SK-N-SH (cell line): ENCODE measurements at regions not wholly inside any gene's neighbourhood (a gene's known extent, or its start where the extent isn't known, plus 50 kb on each side); places are given as distances from the start of the nearest gene placed in this dataset.

Source experiments
- CTCF ChIA-PET: fragments of 300-600, 350-600 bp; formaldehyde crosslinking; extraction: SDS; loops from one replicate; lab custom pipeline; 2021; lab: Yijun Ruan, JAX
- POLR2A ChIA-PET: fragments of 350-600 bp; sonication (Branson Sonifier 250); formaldehyde crosslinking; extraction: SDS; loops from one replicate; lab custom pipeline; 2020; ENCODE audit warnings: antibody characterized with exemption, inconsistent platforms; lab: Yijun Ruan, JAX
- DNase-seq: peaks from one replicate; pipeline ENCODE4 v3.0.0; 2012
- H2AFZ ChIP-seq: fragments of 200-600 bp; sonication (generic); 2 replicates; pipeline ENCODE4 v1.8.1; 2016; ENCODE audit warnings: antibody characterized with exemption, mild to moderate bottlenecking, low read depth
- H3F3A ChIP-seq: fragments of 200-600 bp; sonication (generic); replicated peaks from 2 replicates; pipeline ENCODE3; 2016; ENCODE audit warnings: antibody characterized with exemption, mild to moderate bottlenecking; ENCODE audit not compliant: insufficient read depth
- H3K27ac ChIP-seq, 2 experiments: fragments of 200-500 bp in 1 of 2; fragments of 200-600 bp in 1 of 2; sonication (Bioruptor generic) in 1 of 2; sonication (generic), shearing (Covaris generic) in 1 of 2; 2 replicates each; pipeline versions ENCODE4 v1.5.1 to v1.6.1; 2014 to 2016; ENCODE audit warnings: low read depth in 2 of 2, inconsistent platforms in 1 of 2, low read length in 1 of 2, mild to moderate bottlenecking in 1 of 2, mixed read lengths in 1 of 2
- H3K27me3 ChIP-seq: fragments of 200-600 bp; sonication (generic), shearing (Covaris generic); 2 replicates; pipeline ENCODE4 v1.6.1; 2016; ENCODE audit warnings: mixed run types; ENCODE audit not compliant: insufficient read depth
- H3K36me3 ChIP-seq, 2 experiments: fragments of 200-500 bp in 1 of 2; fragments of 200-600 bp in 1 of 2; sonication (Bioruptor generic) in 1 of 2; sonication (generic) in 1 of 2; replicated peaks in 1 of 2; 2 replicates each; pipeline versions ENCODE3 to v1.5.1; 2014 to 2016; ENCODE audit warnings: low read length in 1 of 2, mild to moderate bottlenecking in 1 of 2; ENCODE audit not compliant: insufficient read depth in 2 of 2, control insufficient read depth in 1 of 2
- H3K4me1 ChIP-seq, 2 experiments: fragments of 200-500 bp in 1 of 2; fragments of 200-600 bp in 1 of 2; sonication (Bioruptor generic) in 1 of 2; sonication (generic), shearing (Covaris generic) in 1 of 2; 2 replicates each; pipeline versions ENCODE4 v1.5.1 to v1.6.1; 2014 to 2016; ENCODE audit warnings: low read depth in 1 of 2, low read length in 1 of 2, mixed run types in 1 of 2; ENCODE audit not compliant: insufficient read depth in 2 of 2, control insufficient read depth in 1 of 2
- H3K4me2 ChIP-seq: fragments of 200-600 bp; sonication (generic), shearing (Covaris generic); 2 replicates; pipeline ENCODE4 v1.6.1; 2017; ENCODE audit warnings: mixed run types
- H3K4me3 ChIP-seq, 2 experiments: fragments of 200-500 bp in 1 of 2; fragments of 200-600 bp in 1 of 2; sonication (Bioruptor generic) in 1 of 2; sonication (generic), shearing (Covaris generic) in 1 of 2; 2 replicates each; pipeline versions ENCODE4 v1.5.1 to v1.8.1; 2014 to 2016; ENCODE audit warnings: low read depth in 2 of 2, inconsistent platforms in 1 of 2, low read length in 1 of 2, mild to moderate bottlenecking in 1 of 2, mixed read lengths in 1 of 2, moderate library complexity in 1 of 2
- H3K79me2 ChIP-seq: fragments of 200-600 bp; sonication (generic); 2 replicates; pipeline ENCODE4 v1.8.1; 2017; ENCODE audit warnings: mild to moderate bottlenecking; ENCODE audit not compliant: insufficient read depth
- H3K9ac ChIP-seq: fragments of 200-600 bp; sonication (generic); 2 replicates; pipeline ENCODE4 v1.6.1; 2017; ENCODE audit warnings: mixed run types
- H3K9me2 ChIP-seq: fragments of 200-600 bp; sonication (generic); 2 replicates; pipeline ENCODE4 v1.6.1; 2017; ENCODE audit warnings: mixed run types
- H3K9me3 ChIP-seq: fragments of 200-600 bp; sonication (generic); 2 replicates; pipeline ENCODE4 v1.6.1; 2017; ENCODE audit warnings: mixed run types, mild to moderate bottlenecking, moderate library complexity
- H4K20me1 ChIP-seq: fragments of 200-600 bp; sonication (generic); 2 replicates; pipeline ENCODE4 v1.6.1; 2017; ENCODE audit warnings: mild to moderate bottlenecking, mixed run types; ENCODE audit not compliant: insufficient read depth
- CHD2 ChIP-seq: fragments of 150-350 bp; IDR thresholded peaks from 2 replicates; pipeline ENCODE4 v1.6.1; 2018; ENCODE audit warnings: low read length; ENCODE audit not compliant: partially characterized antibody
- CTCF ChIP-seq: fragments of 200-600 bp; sonication (generic); IDR thresholded peaks from 2 replicates; pipeline ENCODE4 v1.6.1; 2017; ENCODE audit warnings: antibody characterized with exemption, mild to moderate bottlenecking, moderate library complexity
- EZH2phosphoT487 ChIP-seq: fragments of 200-600 bp; sonication (generic); IDR thresholded peaks from 2 replicates; pipeline ENCODE4 v1.6.1; 2017; ENCODE audit warnings: low read depth, mixed run types, mild to moderate bottlenecking, antibody characterized with exemption, moderate library complexity, borderline replicate concordance
- FOXM1 ChIP-seq: IDR thresholded peaks from 2 replicates; pipeline ENCODE4 v1.4.0; 2012; ENCODE audit warnings: low read depth, mild to moderate bottlenecking
- GATA2 ChIP-seq: sonication (generic); formaldehyde crosslinking; IDR thresholded peaks from 2 replicates; pipeline ENCODE4 v1.5.0; 2020; ENCODE audit warnings: mild to moderate bottlenecking, missing genetic modification reagents
- JUND ChIP-seq: IDR thresholded peaks from 2 replicates; pipeline ENCODE4 v1.4.0; 2012
- NRF1 ChIP-seq: IDR thresholded peaks from 2 replicates; pipeline ENCODE4 v1.6.1; 2012; ENCODE audit warnings: low read depth, mild to moderate bottlenecking, low read length
- PBX3 ChIP-seq: IDR thresholded peaks from 2 replicates; pipeline ENCODE4; 2012
- POLR2AphosphoS5 ChIP-seq: IDR thresholded peaks from 2 replicates; pipeline ENCODE4 v1.6.1; 2012; ENCODE audit warnings: low read depth, low read length
- RCOR1 ChIP-seq: fragments of 150-350 bp; IDR thresholded peaks from 2 replicates; pipeline ENCODE4 v1.6.1; 2017; ENCODE audit warnings: antibody characterized with exemption, low read length
- RXRA ChIP-seq: IDR thresholded peaks from 2 replicates; pipeline ENCODE4 v1.4.0; 2012; ENCODE audit warnings: low read depth, mild to moderate bottlenecking, borderline replicate concordance
- SIN3A ChIP-seq: IDR thresholded peaks from 2 replicates; pipeline ENCODE4 v1.6.1; 2012; ENCODE audit warnings: low read depth, mild to moderate bottlenecking, low read length, moderate library complexity, borderline replicate concordance
- TEAD4 ChIP-seq: IDR thresholded peaks from 2 replicates; pipeline ENCODE4 v1.4.0; 2012; ENCODE audit warnings: mild to moderate bottlenecking, borderline replicate concordance; ENCODE audit not compliant: insufficient read depth
- USF1 ChIP-seq: IDR thresholded peaks from 2 replicates; pipeline ENCODE4 v1.4.0; 2012; ENCODE audit warnings: low read depth, borderline replicate concordance
- YY1 ChIP-seq: IDR thresholded peaks from 2 replicates; pipeline ENCODE4 v1.4.0; 2012; ENCODE audit warnings: low read depth, mild to moderate bottlenecking
- WGBS: methylation state at CpG from one replicate; pipeline ENCODE4 v1.1.6; 2017; ENCODE audit warnings: low lambda C conversion rate; 5-methylcytosine and 5-hydroxymethylcytosine counted together

GRCh38 chr3:144995856-144996255 is 1024.2 kb downstream of the DIPK2A start:
- ChIA-PET POLR2A (interaction anchor here (0.6 kb wide), 1 partner anchor 577 kb away, joined by 3 read pairs; no protein-coding TSS in a partner anchor), CTCF (no interaction called here)
- no peak overlapping the region for H3K4me2 ChIP-seq
- H3K9me3 ChIP-seq, result no peaks in the 10 kb centered on the region
- no peaks in the 10 kb centered on the region for H3K36me3 ChIP-seq
- no peak overlapping the region for H2AFZ ChIP-seq
- H3K79me2 ChIP-seq, result no peaks in the 10 kb centered on the region
- WGBS, result 13% methylated on average over 1 of the region's 1 CpG
- H3K4me3 ChIP-seq, result no peak overlapping the region
- no peaks in the 10 kb centered on the region for H3F3A ChIP-seq
- no peaks in the 10 kb centered on the region for H3K4me1 ChIP-seq
- H4K20me1 ChIP-seq, result no peaks in the 10 kb centered on the region
- no peak overlapping the region for H3K27ac ChIP-seq
- TF ChIP-seq CTCF (no peak), JUND (no peak), RXRA (no peak), USF1 (no peak), RCOR1 (no peak), EZH2phosphoT487 (no peak), GATA2 (CRISPR knock-in tag) (no peak), NRF1 (no peak), CHD2 (no peak), POLR2AphosphoS5 (no peak)
- no peaks in the 10 kb centered on the region for H3K9me2 ChIP-seq
- no peaks in the 10 kb centered on the region for H3K27me3 ChIP-seq
- DNase-seq, result no peak
- no peak overlapping the region for H3K9ac ChIP-seq

- Histone ChIP-seq H3K36me3 (no peaks in the 10 kb centered on the region), H3K9me3 (no peaks in the 10 kb centered on the region), H3K79me2 (no peaks in the 10 kb centered on the region), H3K9ac (no peak overlapping the region), H3K9me2 (no peaks in the 10 kb centered on the region), H4K20me1 (no peaks in the 10 kb centered on the region), H3K27ac (no peak overlapping the region), H3F3A (no peaks in the 10 kb centered on the region), H3K4me3 (no peak overlapping the region), H3K27me3 (no peaks in the 10 kb centered on the region), H3K4me2 (no peak overlapping the region), H2AFZ (no peak overlapping the region), H3K4me1 (no peaks in the 10 kb centered on the region)
- 2% methylated on average over 4 of the region's 4 CpGs for WGBS
- ChIA-PET POLR2A (no interaction called here), CTCF (no interaction called here)
- TF ChIP-seq FOXM1, result no peak
- no peak for TF ChIP-seq CHD2
- TF ChIP-seq TEAD4, result no peak
- no peak for TF ChIP-seq YY1
- TF ChIP-seq SIN3A, result no peak
- no peak for TF ChIP-seq POLR2AphosphoS5
- no peak for TF ChIP-seq PBX3
- DNase-seq, result no peak
Observed at GRCh38 chr3:145005427-145005826, 1033.8 kb downstream of the DIPK2A start.
